H4 (cell line): ENCODE measurements at regions not wholly inside any gene's neighbourhood (a gene's known extent, or its start where the extent isn't known, plus 50 kb on each side); places are given as distances from the start of the nearest gene placed in this dataset.

ENCODE experiments used
- DNase-seq: peaks from one replicate; pipeline ENCODE4 v3.0.0-alpha.2; 2015; ENCODE audit warnings: low spot score

DNA sequence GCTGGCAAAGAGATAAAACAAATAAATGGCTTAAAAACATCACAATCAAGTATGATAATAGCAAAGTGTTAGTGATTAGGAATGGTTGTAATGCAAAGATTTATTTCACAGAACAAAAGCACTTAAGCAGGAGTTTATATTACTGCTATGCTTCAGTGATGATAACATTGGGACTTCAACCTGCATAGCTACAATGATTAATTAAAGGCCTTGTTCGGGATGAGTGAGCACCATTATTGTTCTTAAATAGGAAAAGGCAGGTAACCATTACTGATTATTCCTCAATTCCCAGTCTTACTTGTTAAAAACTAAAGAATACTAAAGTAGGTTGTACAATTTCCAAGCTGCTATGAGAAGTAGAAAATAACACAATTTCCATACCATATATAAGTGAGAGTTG, 1247.5 kb upstream of the CDH8 start:
- no peak for DNase-seq

DNA sequence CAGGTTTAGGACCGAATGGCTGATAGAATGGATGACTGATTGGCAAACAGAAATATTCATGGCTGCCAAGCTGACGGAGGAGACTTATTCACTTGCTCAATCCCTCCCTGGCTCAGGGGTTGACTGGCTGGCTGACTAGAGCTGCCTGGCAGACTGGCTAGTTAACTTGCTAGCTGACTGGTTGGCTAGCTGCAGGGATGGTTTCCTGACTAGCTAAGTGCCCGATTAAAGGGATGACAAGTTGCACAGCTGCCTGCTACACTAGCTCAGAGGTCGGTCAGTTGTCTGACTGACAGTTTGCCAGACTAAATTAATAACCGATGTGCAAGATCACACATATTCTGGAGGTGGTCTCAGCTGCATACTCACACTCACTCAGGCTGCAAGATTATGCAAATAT, 1208.4 kb upstream of the CDH8 start:
- DNase-seq = no peak

DNA sequence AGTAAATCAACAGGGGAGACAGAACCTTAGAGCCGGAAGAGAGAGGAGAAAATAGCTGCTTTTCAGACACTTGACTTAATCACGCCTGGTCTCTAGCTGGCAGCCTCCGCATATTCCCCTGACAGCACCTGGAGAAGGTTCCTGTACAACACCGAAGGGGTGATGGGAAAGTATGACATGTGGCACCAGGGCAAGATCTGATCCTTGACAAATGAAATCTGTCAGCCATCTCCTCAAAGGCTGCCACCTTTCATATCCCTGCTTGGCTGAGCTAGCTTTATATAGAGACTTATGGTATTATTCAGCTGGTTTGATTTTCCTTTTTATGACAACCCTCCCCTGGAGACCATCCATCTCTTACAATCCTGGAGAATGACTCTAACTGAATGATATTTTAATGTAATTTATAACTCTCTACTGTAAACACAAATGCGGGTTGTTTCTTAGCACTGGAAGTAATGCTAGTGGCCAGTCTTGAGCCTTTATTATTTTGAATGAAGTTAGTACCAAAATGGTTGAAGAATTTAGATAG, 1205.3 kb upstream of the CDH8 start:
- no peak for DNase-seq

- no peak for DNase-seq
Measured at GRCh38 chr16:63239065-63239570, 1202.9 kb upstream of the CDH8 start.

GRCh38 chr16:63230421-63231040, 1194.3 kb upstream of the CDH8 start:
- no peak for DNase-seq

GRCh38 chr16:63228259-63228658, 1192.0 kb upstream of the CDH8 start:
- DNase-seq = no peak

DNA sequence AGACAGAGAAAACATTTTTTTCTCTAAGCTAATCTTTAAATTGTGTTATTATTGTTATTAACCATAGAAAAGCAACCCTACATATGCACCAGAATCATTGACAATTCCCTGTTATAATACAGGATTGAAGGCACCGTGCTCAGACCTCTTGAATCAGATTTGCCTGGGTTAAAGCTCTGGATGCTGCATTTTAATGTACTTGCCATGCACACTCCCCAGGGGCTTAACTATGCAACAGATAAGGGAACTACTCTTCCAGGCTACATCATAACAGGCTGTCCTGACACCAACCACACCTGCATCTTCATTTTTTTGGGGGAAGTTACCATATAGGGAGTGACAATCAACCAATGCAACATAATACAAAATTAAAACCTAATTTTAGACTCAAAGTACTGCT, 1187.6 kb upstream of the CDH8 start:
- DNase-seq = no peak

DNA sequence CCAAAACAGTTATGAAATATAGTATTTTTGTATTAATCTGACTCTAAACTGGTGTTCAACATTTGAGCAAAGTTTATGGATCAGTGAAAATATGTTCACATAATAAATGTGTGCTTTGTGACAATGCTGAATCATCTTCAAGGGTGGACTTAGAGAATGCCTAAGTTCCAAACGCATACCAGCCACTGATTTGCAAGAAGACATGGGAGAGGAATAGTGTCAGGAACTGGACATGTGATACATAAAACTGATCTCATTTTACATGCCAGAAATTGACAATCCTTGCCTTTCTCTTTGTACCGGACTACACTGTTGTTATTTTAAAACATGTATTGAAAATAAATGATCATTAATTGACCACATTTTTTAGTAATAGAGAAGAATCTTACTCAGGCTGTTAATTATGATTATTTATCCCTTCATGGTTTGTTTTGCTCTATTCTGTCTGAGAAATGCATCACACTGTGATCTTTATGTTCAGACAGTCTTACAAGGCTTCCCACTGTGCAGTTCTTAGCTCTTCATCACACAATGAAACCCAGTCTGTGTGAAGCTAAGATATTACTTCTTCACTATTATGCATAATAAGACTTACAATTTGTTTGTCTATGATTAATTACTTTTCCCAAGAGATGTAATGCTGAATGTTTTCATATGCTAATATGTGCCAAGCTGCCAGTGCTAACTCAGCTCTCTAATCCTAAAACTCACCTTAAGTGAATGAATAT, 1180.6 kb upstream of the CDH8 start:
- no peak for DNase-seq

- DNase-seq = no peak
Measured at GRCh38 chr16:63201851-63202250, 1165.6 kb upstream of the CDH8 start.

- no peak for DNase-seq
Measured at GRCh38 chr16:63200940-63201339, 1164.7 kb upstream of the CDH8 start.

- no peak for DNase-seq
Measured at GRCh38 chr16:63195336-63195735, 1159.1 kb upstream of the CDH8 start.

DNA sequence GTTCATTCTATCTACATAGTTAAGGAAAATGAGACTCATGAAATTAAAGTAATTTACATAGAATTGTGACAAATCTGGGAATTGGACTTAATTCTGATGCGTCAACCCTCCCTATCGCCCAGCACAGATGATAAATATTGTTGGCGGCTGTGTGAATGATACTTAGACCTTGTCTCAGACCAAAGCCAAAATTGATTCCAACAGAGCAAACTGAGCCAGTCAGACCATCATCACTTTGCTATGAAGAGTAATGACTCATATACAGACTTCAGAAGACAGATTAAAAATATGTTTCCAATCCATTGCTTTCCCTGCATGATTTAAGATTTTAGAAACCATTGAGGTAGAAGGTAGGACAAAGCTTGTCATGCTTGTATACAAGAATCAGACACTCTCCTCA, 1156.7 kb upstream of the CDH8 start:
- DNase-seq = no peak

- DNase-seq = no peak
Measured at GRCh38 chr16:63188086-63188771, 1152.0 kb upstream of the CDH8 start.

DNA sequence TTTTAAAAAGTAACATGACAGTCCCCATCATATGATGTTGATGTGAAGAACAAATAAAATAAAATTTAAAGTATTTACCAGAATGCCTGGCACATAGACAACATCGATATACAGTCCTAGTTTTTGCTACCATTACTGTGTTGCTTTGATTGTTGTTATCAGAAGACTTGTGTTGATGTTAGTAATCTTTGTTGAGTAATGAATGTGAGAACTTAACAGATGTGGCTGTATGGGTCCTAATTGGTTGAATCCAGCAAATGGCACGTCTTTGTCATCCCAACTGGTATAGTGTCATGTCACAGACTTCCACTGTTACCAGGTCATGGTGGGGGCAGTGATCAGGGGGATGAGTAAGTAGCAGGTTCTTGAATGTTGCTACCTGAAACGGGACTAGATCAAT, 1151.4 kb upstream of the CDH8 start:
- no peak for DNase-seq

- no peak for DNase-seq
Measured at GRCh38 chr16:63185235-63185780, 1149.1 kb upstream of the CDH8 start.

GRCh38 chr16:63183743-63184142, 1147.5 kb upstream of the CDH8 start:
- no peak for DNase-seq

- no peak for DNase-seq
Measured at GRCh38 chr16:63175313-63175712, 1139.1 kb upstream of the CDH8 start.

GRCh38 chr16:63174801-63175200, 1138.6 kb upstream of the CDH8 start:
- no peak for DNase-seq

- no peak for DNase-seq
Measured at GRCh38 chr16:63171545-63171944, 1135.3 kb upstream of the CDH8 start.

- DNase-seq = no peak
Measured at GRCh38 chr16:63169100-63169499, 1132.9 kb upstream of the CDH8 start.

DNA sequence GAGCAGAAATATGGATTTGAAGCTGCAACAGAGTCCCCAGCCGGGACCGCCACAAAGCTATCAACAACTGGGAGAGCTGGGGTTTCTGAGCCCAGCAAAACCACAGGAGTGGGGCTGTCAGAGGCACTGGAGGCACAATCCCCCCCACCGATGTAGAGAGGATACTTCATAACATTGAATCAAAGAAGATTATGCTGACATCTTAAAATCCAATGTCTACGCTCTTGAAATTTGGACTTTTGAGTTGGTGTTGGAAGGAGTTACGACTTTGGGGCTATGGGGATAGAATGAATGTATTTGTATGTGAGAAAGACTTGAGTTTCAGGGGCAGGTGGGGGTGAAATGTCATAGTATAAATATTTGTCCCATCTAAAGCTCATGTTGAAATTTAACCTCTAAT, 1121.6 kb upstream of the CDH8 start:
- no peak for DNase-seq

DNA sequence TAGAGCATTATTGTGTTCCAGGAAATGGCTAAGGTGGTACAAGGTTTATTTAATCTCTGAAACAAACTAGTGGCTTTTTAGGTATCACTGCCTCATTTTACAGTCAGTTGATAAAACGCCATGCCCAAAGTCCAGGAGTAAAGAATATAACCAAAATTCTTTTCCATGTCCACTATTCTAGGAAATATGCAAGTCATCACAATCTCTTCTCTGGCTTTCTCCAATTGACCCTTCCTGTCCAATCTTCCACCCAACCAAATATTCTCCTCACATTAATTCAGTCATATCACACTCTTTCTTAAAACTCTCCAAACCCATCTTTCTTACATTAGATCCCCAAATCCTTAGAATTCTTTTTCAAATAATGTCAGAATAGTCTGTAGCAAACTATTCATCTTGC, 1110.0 kb upstream of the CDH8 start:
- DNase-seq = no peak
